Fibroblast of lung (primary cell): ENCODE measurements at regions not wholly inside any gene's neighbourhood (a gene's known extent, or its start where the extent isn't known, plus 50 kb on each side); places are given as distances from the start of the nearest gene placed in this dataset.

Source experiments
- DNase-seq, 2 donors: peaks; one replicate each; pipeline versions ENCODE4 v3.0.0 to v3.0.0-alpha.2; 2010; ENCODE audit warnings: low read depth in 2 of 2
- H2AFZ ChIP-seq: 2 replicates; pipeline ENCODE4 v1.5.1; 2012; ENCODE audit warnings: low read length, control low read depth, inconsistent platforms
- H3K27ac ChIP-seq: 2 replicates; pipeline ENCODE4 v1.5.1; 2011; ENCODE audit warnings: low read length, control low read depth; ENCODE audit not compliant: insufficient read depth
- H3K27me3 ChIP-seq: 2 replicates; pipeline ENCODE4 v1.5.1; 2011; ENCODE audit warnings: mild to moderate bottlenecking, low read length; ENCODE audit not compliant: control insufficient read depth, insufficient read depth
- H3K36me3 ChIP-seq: 2 replicates; pipeline ENCODE4 v1.5.1; 2011; ENCODE audit warnings: low read length; ENCODE audit not compliant: control insufficient read depth, insufficient read depth
- H3K4me1 ChIP-seq: 2 replicates; pipeline ENCODE4 v1.5.1; 2011; ENCODE audit warnings: low read length; ENCODE audit not compliant: control insufficient read depth, insufficient read depth; ENCODE audit errors: extremely low read depth
- H3K4me2 ChIP-seq: 2 replicates; pipeline ENCODE4 v1.5.1; 2011; ENCODE audit warnings: low read length, control low read depth; ENCODE audit not compliant: insufficient read depth; ENCODE audit errors: extremely low read depth
- H3K4me3 ChIP-seq, 4 experiments: fragments of 200-600 bp in 1 of 4; sonication (generic) in 1 of 4; replicated peaks in 1 of 4; 2 replicates each; pipeline ENCODE4 v1.5.1; 2011 to 2016; ENCODE audit warnings: low read length in 4 of 4, low read depth in 3 of 4, mild to moderate bottlenecking in 3 of 4, control low read depth in 2 of 4, inconsistent platforms in 1 of 4, mixed read lengths in 1 of 4; ENCODE audit not compliant: insufficient read depth in 1 of 4; ENCODE audit errors: control extremely low read depth in 1 of 4
- H3K79me2 ChIP-seq: 2 replicates; pipeline ENCODE4 v1.5.1; 2012; ENCODE audit warnings: mild to moderate bottlenecking, low read length, inconsistent platforms; ENCODE audit not compliant: control insufficient read depth, insufficient read depth
- H3K9ac ChIP-seq: 2 replicates; pipeline ENCODE4 v1.5.1; 2011; ENCODE audit warnings: mild to moderate bottlenecking, low read length, control low read depth; ENCODE audit not compliant: insufficient read depth
- H3K9me3 ChIP-seq: 2 replicates; pipeline ENCODE4 v1.5.1; 2012; ENCODE audit warnings: low read depth, low read length; ENCODE audit not compliant: control insufficient read depth, insufficient read depth
- H4K20me1 ChIP-seq: 2 replicates; pipeline ENCODE4 v1.5.1; 2011; ENCODE audit warnings: low read length; ENCODE audit not compliant: control insufficient read depth, insufficient read depth; ENCODE audit errors: extremely low read depth
- EZH2 ChIP-seq: IDR thresholded peaks from 2 replicates; pipeline ENCODE4 v1.5.1; 2012; ENCODE audit warnings: low read length, control low read depth, mild to moderate bottlenecking; ENCODE audit errors: missing control alignments
- TF ChIP-seq, protein P1 (sequence below), 2 donors: IDR thresholded peaks in 1 of 2; conservative IDR thresholded peaks in 1 of 2; 1 replicate in 1 of 2; 2 replicates in 1 of 2; pipeline ENCODE4 v1.5.1; 2011 to 2012; ENCODE audit warnings: low read length in 2 of 2, control low read depth in 1 of 2, inconsistent platforms in 1 of 2, low read depth in 1 of 2, mild to moderate bottlenecking in 1 of 2

DNA sequence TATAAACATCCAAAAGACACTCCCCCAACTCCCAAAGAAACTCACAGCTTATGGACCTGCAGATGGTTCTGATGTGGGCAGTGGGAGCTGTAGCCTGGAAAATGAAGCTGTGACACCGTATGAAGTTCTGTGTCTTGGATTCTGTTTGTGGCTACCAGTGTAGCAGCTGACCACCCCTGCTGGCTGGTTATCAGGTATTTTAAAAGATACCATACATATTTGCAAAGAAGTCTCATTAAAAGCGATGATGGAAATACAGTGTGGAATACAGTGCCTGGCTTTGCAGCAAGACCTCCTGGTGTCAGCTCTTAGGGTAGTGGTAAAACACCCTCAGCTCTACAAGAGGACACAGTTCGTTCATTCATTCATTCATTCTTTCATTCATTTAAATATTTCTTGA, 194.3 kb upstream of the PRKCQ start:
- DNase-seq, result peak in 1 of 2 donors; percentile 37
- no peak overlapping the region for H3K4me3 ChIP-seq
- no peaks in the 10 kb centered on the region for H3K27me3 ChIP-seq
- H3K4me2 ChIP-seq, result no peak overlapping the region
- H3K27ac ChIP-seq, result no peak overlapping the region
- no peak overlapping the region for H3K9ac ChIP-seq
- H2AFZ ChIP-seq, result no peak overlapping the region
- peaks cover 1% of the 10 kb centered on the region for H3K9me3 ChIP-seq
- H3K79me2 ChIP-seq, result no peaks in the 10 kb centered on the region
- no peaks in the 10 kb centered on the region for H3K36me3 ChIP-seq
- no peaks in the 10 kb centered on the region for H4K20me1 ChIP-seq
- H3K4me1 ChIP-seq, result peaks cover 3% of the 10 kb centered on the region
- TF ChIP-seq, protein P1, sequence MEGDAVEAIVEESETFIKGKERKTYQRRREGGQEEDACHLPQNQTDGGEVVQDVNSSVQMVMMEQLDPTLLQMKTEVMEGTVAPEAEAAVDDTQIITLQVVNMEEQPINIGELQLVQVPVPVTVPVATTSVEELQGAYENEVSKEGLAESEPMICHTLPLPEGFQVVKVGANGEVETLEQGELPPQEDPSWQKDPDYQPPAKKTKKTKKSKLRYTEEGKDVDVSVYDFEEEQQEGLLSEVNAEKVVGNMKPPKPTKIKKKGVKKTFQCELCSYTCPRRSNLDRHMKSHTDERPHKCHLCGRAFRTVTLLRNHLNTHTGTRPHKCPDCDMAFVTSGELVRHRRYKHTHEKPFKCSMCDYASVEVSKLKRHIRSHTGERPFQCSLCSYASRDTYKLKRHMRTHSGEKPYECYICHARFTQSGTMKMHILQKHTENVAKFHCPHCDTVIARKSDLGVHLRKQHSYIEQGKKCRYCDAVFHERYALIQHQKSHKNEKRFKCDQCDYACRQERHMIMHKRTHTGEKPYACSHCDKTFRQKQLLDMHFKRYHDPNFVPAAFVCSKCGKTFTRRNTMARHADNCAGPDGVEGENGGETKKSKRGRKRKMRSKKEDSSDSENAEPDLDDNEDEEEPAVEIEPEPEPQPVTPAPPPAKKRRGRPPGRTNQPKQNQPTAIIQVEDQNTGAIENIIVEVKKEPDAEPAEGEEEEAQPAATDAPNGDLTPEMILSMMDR (conservative IDR thresholded peaks at IDR 0.05 in 1 of 2, IDR thresholded peaks at IDR 0.05 in 1 of 2; ENCODE audit: low read depth in 1 of 2, low read length in 2 of 2), result no peak
- TF ChIP-seq EZH2, result no peak

DNA sequence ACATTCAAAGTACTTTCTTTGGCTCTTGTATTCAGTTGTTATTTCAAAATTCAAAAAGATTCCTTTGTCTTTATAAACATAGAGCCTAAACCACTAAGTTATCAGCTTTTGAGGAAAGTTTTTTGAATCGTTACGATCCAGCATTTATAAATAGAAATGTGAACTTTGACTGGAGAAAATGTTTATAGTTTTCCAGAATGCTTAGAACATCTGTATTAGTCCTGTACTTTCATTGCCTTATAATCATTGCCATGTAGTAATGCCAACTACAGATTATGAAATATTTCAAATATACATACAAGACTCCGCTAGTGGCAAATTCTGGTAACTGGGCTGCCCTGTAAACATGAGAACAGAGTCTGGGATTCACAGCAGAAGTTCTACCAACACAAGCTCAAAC, 191.3 kb upstream of the PRKCQ start:
- Histone ChIP-seq H4K20me1 (no peaks in the 10 kb centered on the region), H3K27me3 (no peaks in the 10 kb centered on the region), H3K9me3 (peaks cover 1% of the 10 kb centered on the region), H3K9ac (no peak overlapping the region), H3K4me1 (peaks cover 2% of the 10 kb centered on the region), H3K36me3 (no peaks in the 10 kb centered on the region), H3K79me2 (no peaks in the 10 kb centered on the region), H3K4me2 (no peak overlapping the region), H3K27ac (no peak overlapping the region), H2AFZ (no peak overlapping the region), H3K4me3 (no peak overlapping the region)
- TF ChIP-seq, protein P1 (conservative IDR thresholded peaks at IDR 0.05 in 1 of 2, IDR thresholded peaks at IDR 0.05 in 1 of 2; ENCODE audit: low read depth in 1 of 2, low read length in 2 of 2), result no peak
- no peak for TF ChIP-seq EZH2
- DNase-seq, result peak in 1 of 2 donors; percentile 81

DNA sequence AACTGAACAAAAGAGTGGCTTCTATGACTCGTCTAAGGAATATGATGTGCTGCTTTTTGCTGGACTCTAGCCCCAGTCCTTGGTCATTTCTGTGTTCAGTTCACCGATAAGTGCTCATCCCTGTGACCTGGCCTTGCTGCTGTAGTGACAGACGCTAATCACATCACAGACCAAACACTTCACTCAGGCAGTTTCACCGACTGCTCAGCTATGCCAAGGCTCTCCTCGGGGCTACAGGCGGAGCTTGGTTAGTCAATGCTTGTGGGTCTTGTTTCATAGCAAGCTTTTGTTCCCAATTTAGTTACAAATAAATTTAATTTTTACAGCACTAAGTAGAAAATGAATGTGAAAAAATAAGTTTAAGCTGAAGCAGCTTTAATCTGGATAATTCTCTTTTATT, 190.8 kb upstream of the PRKCQ start:
- Histone ChIP-seq H3K27me3 (no peaks in the 10 kb centered on the region), H3K4me1 (peaks cover 4% of the 10 kb centered on the region), H3K9me3 (peaks cover 1% of the 10 kb centered on the region), H3K79me2 (no peaks in the 10 kb centered on the region), H3K4me2 (no peak overlapping the region), H3K9ac (no peak overlapping the region), H3K36me3 (no peaks in the 10 kb centered on the region), H3K27ac (no peak overlapping the region), H4K20me1 (no peaks in the 10 kb centered on the region), H2AFZ (peak overlapping the region; percentile 28), H3K4me3 (no peak overlapping the region)
- peak in 1 of 2 donors; percentile 57 for DNase-seq
- no peak for TF ChIP-seq EZH2
- TF ChIP-seq, protein P1 (conservative IDR thresholded peaks at IDR 0.05 in 1 of 2, IDR thresholded peaks at IDR 0.05 in 1 of 2; ENCODE audit: low read depth in 1 of 2, low read length in 2 of 2), result no peak
